BLaER1 treated with 17β-estradiol and CSF1 and Interleukin-3, amounts not matched to agents 10 nM and 100 nM (cell line): ENCODE measurements at regions not wholly inside any gene's neighbourhood (a gene's known extent, or its start where the extent isn't known, plus 50 kb on each side); places are given as distances from the start of the nearest gene placed in this dataset.
"Not testable (repeated sequence)": the region's sequence is repeated elsewhere in the genome, so short reads cannot be mapped to it uniquely, and the experiment has no call there.

Experiments used
- H3K27ac ChIP-seq, 11 experiments: shearing (Covaris generic); formaldehyde crosslinking; 2 replicates each; pipeline ENCODE4 v1.8.1; 2022
- H3K27me3 ChIP-seq, 11 experiments: shearing (Covaris generic); formaldehyde crosslinking; 2 replicates each; pipeline ENCODE4 v1.8.1; 2022
- H3K36me3 ChIP-seq, 11 experiments: shearing (Covaris generic); formaldehyde crosslinking; 2 replicates each; pipeline ENCODE4 v1.8.1; 2022
- H3K4me1 ChIP-seq, 10 experiments: shearing (Covaris generic); formaldehyde crosslinking; 2 replicates each; pipeline ENCODE4 v1.8.1; 2022
- H3K4me2 ChIP-seq, 11 experiments: shearing (Covaris generic); formaldehyde crosslinking; 2 replicates each; pipeline ENCODE4 v1.8.1; 2022
- H3K4me3 ChIP-seq, 10 experiments: shearing (Covaris generic); formaldehyde crosslinking; 2 replicates each; pipeline ENCODE4 v1.8.1; 2022
- H3K9ac ChIP-seq, 11 experiments: shearing (Covaris generic); formaldehyde crosslinking; 2 replicates each; pipeline ENCODE4 v1.8.1; 2022
- H3K9me3 ChIP-seq, 11 experiments: shearing (Covaris generic); formaldehyde crosslinking; replicated peaks in 1 of 11; 2 replicates each; pipeline ENCODE4 v1.8.1; 2022
- H4K20me1 ChIP-seq, 11 experiments: shearing (Covaris generic); formaldehyde crosslinking; 2 replicates each; pipeline ENCODE4 v1.8.1; 2022
- Cebpa-rat ChIP-seq, 11 experiments: shearing (Covaris generic); IDR thresholded peaks; 2 replicates each; pipeline ENCODE4 v1.8.1; 2022

DNA sequence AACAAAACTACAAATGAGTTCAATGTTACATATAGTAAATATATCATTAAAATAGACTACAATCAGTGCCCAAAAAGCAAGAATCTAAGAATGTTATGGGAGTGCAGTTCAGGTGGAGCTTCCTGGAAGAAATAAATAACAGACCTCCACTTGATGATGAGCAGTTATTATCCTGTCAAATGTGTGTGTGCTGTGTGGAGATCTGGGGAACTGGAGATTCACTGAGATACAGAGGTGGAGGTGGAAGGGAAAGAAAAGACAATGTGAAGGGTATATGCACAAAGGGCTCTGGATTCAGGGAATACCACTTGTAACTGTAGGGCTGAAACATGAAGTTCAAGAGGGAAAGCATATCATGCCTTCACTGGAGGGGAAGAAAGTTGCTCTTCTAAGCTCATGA lies 331.1 kb downstream of the SEMA3D start:
- Histone ChIP-seq H3K4me2 (no peak overlapping the region), H3K36me3 (no peaks in the 10 kb centered on the region)

DNA sequence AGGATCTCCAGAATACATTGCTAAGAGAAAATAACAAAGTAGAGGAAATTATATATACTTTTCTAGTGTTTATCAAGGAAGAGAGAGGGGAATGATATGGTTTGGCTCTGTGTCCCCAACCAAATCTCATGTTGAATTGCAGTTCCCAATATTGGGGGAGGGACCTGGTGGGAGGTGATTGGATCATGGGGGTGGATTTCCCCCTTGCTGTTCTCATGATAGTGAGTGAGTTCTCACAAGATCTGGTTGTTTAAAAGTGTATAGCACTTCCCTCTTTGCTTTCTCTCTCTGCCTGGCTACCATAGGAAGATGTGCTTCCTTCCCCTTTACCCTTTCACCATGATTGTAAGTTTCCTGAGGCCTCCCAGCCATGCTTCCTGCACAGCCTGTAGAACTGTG lies 337.9 kb downstream of the SEMA3D start:
- Histone ChIP-seq H3K9me3 (peaks cover 0 to 35% (median 0%) of the 10 kb centered on the region in 11 experiments; a peak in 9 of 22 replicates), H3K4me1 (peaks cover 0 to 34% (median 13%) of the 10 kb centered on the region in 10 experiments; a peak in 11 of 20 replicates), H3K4me2 (peak overlapping the region in 7 of 11 experiments; percentile 16 to 64 (median 26); a peak in 7 of 22 replicates), H3K27ac (peak overlapping the region in 5 of 11 experiments; percentile 59 to 83 (median 68); a peak in 11 of 22 replicates)
- H3K9ac ChIP-seq, H4K20me1 ChIP-seq, H3K4me3 ChIP-seq, H3K27me3 ChIP-seq, H3K36me3 ChIP-seq: not testable (repeated sequence)

More for the DNA sequence above, 331.1 kb downstream of the SEMA3D start:
- no peak overlapping the region for H3K4me3 ChIP-seq
- TF ChIP-seq Cebpa-rat (IDR thresholded peaks at IDR 0.05) = no peak
- H3K27ac ChIP-seq = no peak overlapping the region
- no peaks in the 10 kb centered on the region for H4K20me1 ChIP-seq
- H3K27me3 ChIP-seq = no peaks in the 10 kb centered on the region
- no peak overlapping the region for H3K9ac ChIP-seq
- no peaks in the 10 kb centered on the region for H3K4me1 ChIP-seq
- peaks cover 0 to 31% (median 0%) of the 10 kb centered on the region in 11 experiments; a peak in 7 of 22 replicates for H3K9me3 ChIP-seq

- Histone ChIP-seq H3K27ac (peak overlapping the region in 5 of 11 experiments; percentile 59 to 83 (median 68); a peak in 10 of 22 replicates), H3K36me3 (0 out of 22 replicates have a peak, but pooled peaks cover 0 to 6% (median 0%) of the 10 kb centered on the region in 11 experiments), H3K27me3 (no peaks in the 10 kb centered on the region), H3K4me2 (peak overlapping the region in 7 of 11 experiments; percentile 16 to 64 (median 38); a peak in 10 of 22 replicates), H3K4me3 (no peak overlapping the region), H3K9ac (no peak overlapping the region), H3K4me1 (peaks cover 0 to 34% (median 13%) of the 10 kb centered on the region in 10 experiments; a peak in 11 of 20 replicates), H4K20me1 (no peaks in the 10 kb centered on the region), H3K9me3 (peaks cover 0 to 35% (median 0%) of the 10 kb centered on the region in 11 experiments; a peak in 9 of 22 replicates)
- no peak for TF ChIP-seq Cebpa-rat (IDR thresholded peaks at IDR 0.05)
These were observed 338.5 kb downstream of the SEMA3D start for GRCh38 chr7:84848219-84848973.

GRCh38 chr7:84847790-84848189 lies 339.1 kb downstream of the SEMA3D start:
- TF ChIP-seq Cebpa-rat (IDR thresholded peaks at IDR 0.05) = no peak
- no peak overlapping the region for H3K9ac ChIP-seq
- peaks cover 0 to 35% (median 0%) of the 10 kb centered on the region in 11 experiments; a peak in 9 of 22 replicates for H3K9me3 ChIP-seq
- peak overlapping the region in 4 of 11 experiments; percentile 63 to 83 (median 74); a peak in 6 of 22 replicates for H3K27ac ChIP-seq
- 0 out of 22 replicates have a peak, but pooled peaks cover 0 to 6% (median 0%) of the 10 kb centered on the region in 11 experiments for H3K36me3 ChIP-seq
- H3K4me3 ChIP-seq = no peak overlapping the region
- H3K4me1 ChIP-seq = peaks cover 0 to 34% (median 13%) of the 10 kb centered on the region in 10 experiments; a peak in 11 of 20 replicates
- no peaks in the 10 kb centered on the region for H4K20me1 ChIP-seq
- no peaks in the 10 kb centered on the region for H3K27me3 ChIP-seq
- H3K4me2 ChIP-seq = peak overlapping the region in 5 of 11 experiments; percentile 29 to 64 (median 59); a peak in 9 of 22 replicates

DNA sequence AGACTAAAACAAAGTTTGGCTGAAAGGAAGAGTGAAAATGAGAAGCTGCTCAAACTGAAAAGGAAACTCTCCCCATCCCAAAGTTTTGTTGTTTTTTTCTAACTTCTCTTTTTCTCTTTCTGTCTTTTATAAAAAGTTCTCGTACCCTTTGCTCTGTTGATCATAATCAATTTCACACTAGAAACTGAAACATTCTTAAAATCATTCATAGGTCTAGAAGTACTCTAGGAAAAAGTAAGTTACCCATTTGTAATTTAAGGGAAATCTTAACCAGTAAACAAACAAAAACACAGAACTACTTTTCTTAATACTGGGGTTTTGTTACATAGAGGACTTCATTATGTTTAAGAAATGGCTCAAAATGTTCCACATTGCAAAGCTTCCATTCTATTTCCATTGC lies 339.8 kb downstream of the SEMA3D start:
- no peaks in the 10 kb centered on the region for H4K20me1 ChIP-seq
- H3K36me3 ChIP-seq = 0 out of 22 replicates have a peak, but pooled peaks cover 0 to 6% (median 0%) of the 10 kb centered on the region in 11 experiments
- no peak for TF ChIP-seq Cebpa-rat (IDR thresholded peaks at IDR 0.05)
- no peak overlapping the region for H3K4me3 ChIP-seq
- peak overlapping the region in 4 of 11 experiments; percentile 28 to 64 (median 48); a peak in 6 of 22 replicates for H3K4me2 ChIP-seq
- H3K27me3 ChIP-seq = no peaks in the 10 kb centered on the region
- H3K4me1 ChIP-seq = peaks cover 0 to 34% (median 13%) of the 10 kb centered on the region in 10 experiments; a peak in 11 of 20 replicates
- peaks cover 0 to 35% (median 0%) of the 10 kb centered on the region in 11 experiments; a peak in 9 of 22 replicates for H3K9me3 ChIP-seq
- peak overlapping the region in 3 of 11 experiments; percentile 45 to 83 (median 52); a peak in 5 of 22 replicates for H3K27ac ChIP-seq
- H3K9ac ChIP-seq = no peak overlapping the region

- H3K4me1 ChIP-seq = peaks cover 0 to 34% (median 13%) of the 10 kb centered on the region in 10 experiments; a peak in 11 of 20 replicates
- H3K27me3 ChIP-seq = no peaks in the 10 kb centered on the region
- H4K20me1 ChIP-seq = no peaks in the 10 kb centered on the region
- H3K9ac ChIP-seq = no peak overlapping the region
- H3K36me3 ChIP-seq = 0 out of 22 replicates have a peak, but pooled peaks cover 0 to 6% (median 0%) of the 10 kb centered on the region in 11 experiments
- H3K4me2 ChIP-seq = no peak overlapping the region; a peak in 2 of 22 replicates
- no peak for TF ChIP-seq Cebpa-rat (IDR thresholded peaks at IDR 0.05)
- no peak overlapping the region for H3K27ac ChIP-seq
- no peak overlapping the region for H3K4me3 ChIP-seq
- H3K9me3 ChIP-seq = peaks cover 0 to 31% (median 0%) of the 10 kb centered on the region in 11 experiments; a peak in 9 of 22 replicates
These were observed 340.9 kb downstream of the SEMA3D start for GRCh38 chr7:84845971-84846370.

DNA sequence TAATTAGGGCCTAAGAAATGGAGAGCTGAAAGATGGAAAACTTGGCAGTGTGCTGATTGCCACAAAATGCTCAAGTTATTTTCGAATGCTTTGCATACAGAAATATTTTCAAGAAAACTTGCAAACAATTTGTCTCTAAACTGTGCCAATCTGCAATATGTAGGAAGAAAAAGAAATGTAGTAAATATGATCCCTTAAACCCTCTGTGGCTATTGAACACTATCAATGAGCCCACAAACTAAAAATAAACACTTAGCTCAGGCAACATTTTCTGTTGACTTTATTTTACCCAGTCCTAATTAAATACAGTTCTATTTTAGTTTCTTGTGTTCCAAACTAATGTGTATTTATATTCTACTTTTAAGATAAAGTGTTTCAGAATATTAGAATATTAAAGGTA lies 342.1 kb downstream of the SEMA3D start:
- Histone ChIP-seq H3K4me3 (no peak overlapping the region), H3K9me3 (peaks cover 0 to 21% (median 0%) of the 10 kb centered on the region in 11 experiments; a peak in 8 of 22 replicates), H4K20me1 (no peaks in the 10 kb centered on the region), H3K27ac (no peak overlapping the region), H3K27me3 (no peaks in the 10 kb centered on the region), H3K4me2 (no peak overlapping the region), H3K9ac (no peak overlapping the region), H3K36me3 (0 out of 22 replicates have a peak, but pooled peaks cover 0 to under 1% (median 0%) of the 10 kb centered on the region in 11 experiments), H3K4me1 (peaks cover 0 to 34% (median 13%) of the 10 kb centered on the region in 10 experiments; a peak in 11 of 20 replicates)
- no peak for TF ChIP-seq Cebpa-rat (IDR thresholded peaks at IDR 0.05)

DNA sequence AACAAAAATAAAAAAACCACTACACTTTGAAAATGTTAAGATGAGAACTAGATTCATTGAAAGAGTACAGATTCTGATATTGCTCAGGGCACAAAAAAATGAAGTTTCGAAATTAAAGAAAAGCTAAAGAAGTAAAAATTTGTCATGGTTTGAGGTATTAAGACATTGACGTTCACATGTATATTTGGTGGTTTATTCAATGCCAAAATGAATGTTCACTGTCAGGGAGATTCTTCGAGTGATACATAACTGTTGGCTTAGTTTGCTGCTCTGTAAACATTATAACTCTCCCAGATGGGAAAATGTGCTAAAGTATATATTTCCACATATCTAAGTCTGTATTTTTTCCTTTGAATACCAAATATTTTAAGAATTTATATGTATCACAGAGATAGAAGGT lies 345.0 kb downstream of the SEMA3D start:
- Histone ChIP-seq H3K9me3 (no peaks in the 10 kb centered on the region), H3K4me3 (no peak overlapping the region), H3K27ac (no peak overlapping the region), H3K9ac (no peak overlapping the region), H3K36me3 (no peaks in the 10 kb centered on the region), H3K4me1 (peaks cover 0 to 8% (median 1%) of the 10 kb centered on the region in 10 experiments; a peak in 6 of 20 replicates), H4K20me1 (no peaks in the 10 kb centered on the region), H3K27me3 (no peaks in the 10 kb centered on the region), H3K4me2 (no peak overlapping the region)
- TF ChIP-seq Cebpa-rat (IDR thresholded peaks at IDR 0.05) = no peak

GRCh38 chr7:84838857-84839256 lies 348.0 kb downstream of the SEMA3D start:
- H3K36me3 ChIP-seq = no peaks in the 10 kb centered on the region
- no peaks in the 10 kb centered on the region for H3K4me1 ChIP-seq
- H3K4me2 ChIP-seq = no peak overlapping the region
- H3K27me3 ChIP-seq = no peaks in the 10 kb centered on the region
- H3K9ac ChIP-seq = no peak overlapping the region
- TF ChIP-seq Cebpa-rat (IDR thresholded peaks at IDR 0.05) = no peak
- H4K20me1 ChIP-seq = no peaks in the 10 kb centered on the region
- no peak overlapping the region for H3K4me3 ChIP-seq
- no peaks in the 10 kb centered on the region for H3K9me3 ChIP-seq
- H3K27ac ChIP-seq = no peak overlapping the region
